Fibroblast of pulmonary artery (primary cell): ENCODE measurements at regions not wholly inside any gene's neighbourhood (a gene's known extent, or its start where the extent isn't known, plus 50 kb on each side); places are given as distances from the start of the nearest gene placed in this dataset.

Source experiments
- DNase-seq: peaks from one replicate; pipeline ENCODE4 v3.0.0-alpha.2; 2010; ENCODE audit warnings: low read depth
- H3K4me3 ChIP-seq: replicated peaks from 2 replicates; pipeline ENCODE4 v1.5.1; 2011; ENCODE audit warnings: low read depth, mild to moderate bottlenecking, control low read depth, low read length, moderate library complexity
- CTCF ChIP-seq: IDR thresholded peaks from 2 replicates; pipeline ENCODE4 v1.5.1; 2011; ENCODE audit warnings: mild to moderate bottlenecking, control low read depth, low read length, inconsistent platforms; ENCODE audit errors: missing control alignments

- no peak overlapping the region for H3K4me3 ChIP-seq
- no peak for TF ChIP-seq CTCF
- no peak for DNase-seq
Observed at GRCh38 chr4:38233727-38234480, 273.7 kb downstream of the PTTG2 start.

- H3K4me3 ChIP-seq = no peak overlapping the region
- no peak for TF ChIP-seq CTCF
- no peak for DNase-seq
Observed at GRCh38 chr4:38235354-38235753, 275.2 kb downstream of the PTTG2 start.

GRCh38 chr4:38236003-38236402 lies 275.8 kb downstream of the PTTG2 start:
- H3K4me3 ChIP-seq = no peak overlapping the region
- no peak for TF ChIP-seq CTCF
- DNase-seq = no peak

GRCh38 chr4:38236503-38236902 lies 276.3 kb downstream of the PTTG2 start:
- no peak for TF ChIP-seq CTCF
- no peak overlapping the region for H3K4me3 ChIP-seq
- DNase-seq = no peak

GRCh38 chr4:38237139-38237538 lies 276.9 kb downstream of the PTTG2 start:
- DNase-seq = peak; percentile 81
- no peak for TF ChIP-seq CTCF
- no peak overlapping the region for H3K4me3 ChIP-seq

- no peak overlapping the region for H3K4me3 ChIP-seq
- TF ChIP-seq CTCF = no peak
- no peak for DNase-seq
Observed at GRCh38 chr4:38241541-38241940, 281.3 kb downstream of the PTTG2 start.

GRCh38 chr4:38242101-38242500 lies 281.9 kb downstream of the PTTG2 start:
- TF ChIP-seq CTCF = no peak
- H3K4me3 ChIP-seq = no peak overlapping the region
- DNase-seq = no peak
